Activated CD4-positive, alpha-beta T cell treated with anti-CD3 and anti-CD28 coated beads, Interleukin-2, amount 50 U/mL, for 16 hours (primary cell): ENCODE measurements at regions not wholly inside any gene's neighbourhood (a gene's known extent, or its start where the extent isn't known, plus 50 kb on each side); places are given as distances from the start of the nearest gene placed in this dataset.
"Not testable (repeated sequence)": the region's sequence is repeated elsewhere in the genome, so short reads cannot be mapped to it uniquely, and the experiment has no call there.

Experiments used
- DNase-seq: peaks from one replicate; pipeline ENCODE4 v3.0.0-alpha.2; 2020

DNA sequence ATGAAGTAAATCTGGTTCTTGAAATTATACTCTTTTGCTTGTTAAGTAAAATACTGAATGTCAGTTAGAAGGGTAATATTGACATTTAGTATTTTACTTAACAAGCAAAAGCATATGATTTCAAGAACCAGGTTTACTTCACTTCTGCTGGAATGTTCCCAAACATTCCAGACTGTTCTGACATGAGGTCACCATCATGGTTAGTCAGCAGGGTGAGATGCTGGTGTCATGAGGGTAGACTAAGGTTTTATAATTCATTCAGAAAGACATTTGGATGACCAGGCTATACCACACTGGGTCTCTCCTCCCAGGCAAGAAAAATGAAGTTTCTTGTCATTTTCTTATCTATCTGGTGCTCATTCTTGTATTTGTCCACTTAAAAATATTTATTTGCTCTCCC is 414.4 kb upstream of the MMS22L start:
- DNase-seq = no peak

DNA sequence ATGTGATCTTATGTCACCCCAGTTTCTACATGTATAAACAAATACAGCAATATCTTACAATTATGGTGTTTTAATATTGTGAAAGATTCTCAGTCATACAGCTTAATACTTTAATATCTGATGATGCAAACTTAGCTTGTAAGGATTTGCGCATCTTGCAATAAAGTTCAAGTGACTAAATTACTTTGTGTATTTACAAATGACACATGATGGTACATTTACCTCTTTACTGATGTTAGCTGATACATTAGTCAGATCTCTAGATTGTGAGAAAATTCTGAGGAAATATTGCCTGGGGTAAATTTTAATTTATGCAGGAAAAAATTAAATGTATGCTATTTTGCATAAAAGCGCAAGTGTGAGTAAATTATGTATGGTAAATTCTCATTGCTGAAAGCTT is 418.8 kb upstream of the MMS22L start:
- DNase-seq = no peak

DNA sequence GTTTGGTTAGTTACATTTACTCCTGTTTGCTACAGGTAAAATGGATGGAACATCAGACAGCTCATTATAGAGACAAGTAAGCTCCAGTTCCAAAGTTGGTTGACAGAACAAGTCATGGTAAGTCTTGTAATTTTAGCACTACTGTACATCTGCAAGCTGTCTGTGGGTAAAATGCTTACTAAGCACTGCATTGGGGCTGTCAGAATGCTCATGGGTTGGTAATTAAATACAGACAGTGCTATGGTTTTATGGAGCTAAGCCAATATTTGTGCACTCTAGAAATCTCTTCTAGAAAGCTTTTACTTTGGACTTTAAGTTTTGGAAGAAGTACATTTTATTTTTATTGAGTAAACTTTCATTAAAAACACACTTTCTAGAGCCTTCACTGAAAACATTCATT is 419.2 kb upstream of the MMS22L start:
- DNase-seq = no peak

DNA sequence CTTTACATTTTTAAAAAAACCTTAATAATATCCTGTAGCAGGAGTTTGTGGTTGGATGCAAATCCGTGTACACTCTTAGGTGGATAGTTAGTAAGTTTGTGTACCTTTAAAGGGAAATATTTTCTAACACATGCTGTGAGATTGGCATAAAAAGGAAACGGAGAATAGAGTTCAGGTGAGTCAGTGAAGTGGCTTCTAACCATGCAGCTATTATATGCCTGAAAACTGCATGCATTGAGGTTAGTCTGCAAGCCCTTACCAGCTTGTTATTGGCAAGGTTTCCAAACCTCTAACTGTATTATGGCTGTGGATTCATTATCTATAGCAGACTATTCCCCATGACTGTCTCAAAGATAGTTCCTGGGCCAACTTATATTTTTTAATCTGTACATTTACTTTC is 420.6 kb upstream of the MMS22L start:
- no peak for DNase-seq

DNA sequence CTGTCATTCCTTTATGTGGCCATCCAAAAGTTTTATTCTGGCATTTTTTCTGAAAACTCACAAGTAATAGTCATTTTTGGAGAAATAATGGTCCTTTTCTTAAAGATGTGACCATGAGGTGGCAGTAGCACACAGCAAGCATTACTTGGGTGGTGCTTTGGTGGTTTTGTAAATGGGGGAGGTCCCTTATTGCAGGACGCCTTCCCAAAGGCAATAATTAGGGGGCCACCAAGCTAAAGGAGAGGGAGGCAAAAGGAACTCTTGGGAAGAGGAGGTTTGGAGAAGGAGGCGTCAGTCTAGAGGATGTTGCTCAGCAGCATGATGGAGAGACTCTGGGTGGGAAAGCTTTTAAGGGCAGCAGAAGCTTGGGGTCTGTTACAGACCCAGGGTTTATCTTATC is 422.6 kb upstream of the MMS22L start:
- no peak for DNase-seq

DNA sequence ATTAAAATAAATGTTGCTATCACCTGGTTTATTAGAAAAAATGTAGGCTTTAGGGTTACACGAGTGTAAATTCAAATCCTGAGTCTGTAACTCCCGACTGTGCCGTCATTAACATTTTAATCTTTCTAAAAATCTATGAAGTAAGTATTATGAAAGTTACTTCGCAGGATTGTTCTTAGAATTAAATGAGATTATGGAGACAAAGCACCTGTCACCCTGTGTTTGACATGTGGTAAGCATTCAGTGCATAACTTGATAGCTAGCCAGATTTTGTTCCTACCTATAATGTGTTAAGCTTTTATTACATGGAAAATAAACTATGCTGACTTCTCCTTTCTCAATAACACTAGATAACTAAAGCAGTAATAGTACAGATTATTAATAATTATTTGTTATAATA is 429.7 kb upstream of the MMS22L start:
- no peak for DNase-seq

DNA sequence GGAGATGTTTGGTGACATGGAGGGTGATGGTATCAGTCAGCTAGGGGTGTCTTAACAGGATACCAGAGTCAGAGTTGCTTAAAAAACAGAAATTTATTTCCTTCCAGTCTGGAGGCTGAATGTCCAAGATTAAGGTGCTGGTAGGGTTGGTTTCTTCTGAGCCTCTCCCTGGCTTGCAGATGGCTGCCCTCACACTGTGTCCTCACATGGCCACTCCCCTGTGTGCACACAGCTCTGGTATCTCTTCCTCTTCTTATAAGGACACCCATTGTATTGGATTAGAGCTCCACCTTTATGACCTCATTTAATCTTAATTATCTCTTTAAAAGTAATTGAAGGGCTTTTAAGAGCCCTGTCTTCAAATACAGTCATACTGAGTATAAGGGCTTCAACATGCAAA is 431.8 kb upstream of the MMS22L start:
- no peak for DNase-seq

DNA sequence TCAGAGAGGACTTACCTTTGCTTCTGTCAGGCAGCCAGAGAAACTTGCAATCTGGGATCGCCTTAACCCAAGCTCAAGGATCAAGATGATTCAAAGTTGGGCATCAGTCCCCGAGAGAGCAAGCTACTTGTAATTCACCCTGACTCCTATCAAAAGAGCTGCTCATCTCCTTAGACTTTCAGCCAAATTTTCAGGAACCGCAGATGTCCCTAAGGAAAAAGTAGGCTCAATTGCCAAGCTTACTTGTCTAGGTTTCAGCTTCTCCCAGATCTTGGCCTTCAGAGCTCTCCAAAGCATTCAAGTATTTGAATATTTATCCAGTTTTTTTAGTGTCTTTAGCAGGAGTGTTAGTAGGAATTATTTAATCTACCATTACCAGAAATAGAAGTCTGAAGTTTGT is 434.1 kb upstream of the MMS22L start:
- no peak for DNase-seq

DNA sequence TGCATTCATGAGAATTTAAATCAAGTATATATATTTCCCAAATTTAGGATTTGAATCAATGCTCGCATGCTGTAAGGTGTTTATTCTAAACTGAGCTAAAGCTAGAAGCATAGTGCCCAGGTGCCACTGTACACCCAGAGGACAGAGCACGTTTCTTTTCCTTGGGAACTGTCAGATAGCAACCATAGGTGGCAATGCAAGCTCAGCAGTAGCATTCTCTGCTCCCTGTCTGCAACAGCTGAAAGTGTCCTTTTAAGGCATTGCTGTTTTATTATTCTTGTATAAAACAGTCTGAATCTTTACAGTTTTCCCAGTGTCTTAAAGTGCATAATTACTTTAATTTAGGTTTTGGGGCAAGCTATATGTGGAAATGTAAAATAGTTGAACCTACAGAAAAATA is 443.4 kb upstream of the MMS22L start:
- no peak for DNase-seq

DNA sequence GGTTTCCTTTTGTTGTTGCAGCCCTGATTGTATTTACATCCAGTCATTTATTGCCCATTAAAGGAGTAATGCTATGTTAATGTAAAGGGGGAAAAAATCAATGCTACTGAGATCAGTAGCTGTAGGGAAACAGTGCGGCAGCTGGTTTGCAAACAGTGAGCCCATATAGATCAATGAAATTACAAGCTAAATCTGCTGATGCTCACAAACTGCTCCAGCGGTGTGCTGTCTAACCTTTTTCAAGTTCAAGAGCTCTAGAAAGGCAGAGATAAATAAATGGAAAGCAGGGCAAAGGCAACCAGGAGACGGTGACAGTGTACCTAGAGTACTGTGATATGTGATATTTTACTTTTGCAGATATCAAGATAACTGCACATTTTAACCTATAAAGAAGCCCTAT is 449.0 kb upstream of the MMS22L start:
- no peak for DNase-seq

DNA sequence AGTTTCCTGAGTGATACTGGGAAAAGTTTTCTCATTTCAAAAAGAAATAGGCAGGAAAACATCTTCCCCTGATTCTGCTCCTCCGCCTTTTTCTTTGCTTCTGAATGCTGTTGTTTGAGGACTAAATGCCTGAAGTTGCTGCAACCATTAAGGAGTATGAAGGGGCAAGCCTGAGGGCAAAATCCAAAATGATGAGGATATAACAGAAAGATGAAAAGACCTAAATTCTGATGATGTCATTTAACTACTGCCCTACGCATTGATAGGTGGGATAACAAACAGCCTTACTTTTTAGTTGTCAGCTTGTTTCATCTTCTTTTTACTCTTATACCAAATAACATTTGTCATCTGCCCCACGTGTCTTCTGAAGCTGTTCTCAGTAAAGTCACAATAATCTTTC is 474.6 kb upstream of the MMS22L start:
- DNase-seq = no peak

DNA sequence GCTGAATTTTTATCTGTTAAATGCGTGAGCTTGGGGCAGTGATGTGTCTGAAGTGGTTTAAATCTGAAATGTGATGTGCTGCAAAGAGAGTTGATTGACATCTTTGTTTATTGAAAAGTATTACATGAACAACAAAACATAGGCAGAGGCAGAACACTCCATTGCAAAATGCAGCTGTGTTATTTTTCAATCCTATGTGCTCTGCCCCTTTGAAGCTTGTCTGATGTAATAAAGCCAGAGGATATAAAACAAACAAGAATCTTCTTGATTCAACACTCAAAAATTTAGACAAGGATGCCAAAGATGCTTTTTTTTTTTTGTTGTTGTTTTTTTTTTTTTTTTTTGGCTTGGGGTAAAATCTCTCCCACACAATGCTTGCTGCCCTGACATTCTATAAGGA is 482.4 kb upstream of the MMS22L start:
- DNase-seq = no peak

DNA sequence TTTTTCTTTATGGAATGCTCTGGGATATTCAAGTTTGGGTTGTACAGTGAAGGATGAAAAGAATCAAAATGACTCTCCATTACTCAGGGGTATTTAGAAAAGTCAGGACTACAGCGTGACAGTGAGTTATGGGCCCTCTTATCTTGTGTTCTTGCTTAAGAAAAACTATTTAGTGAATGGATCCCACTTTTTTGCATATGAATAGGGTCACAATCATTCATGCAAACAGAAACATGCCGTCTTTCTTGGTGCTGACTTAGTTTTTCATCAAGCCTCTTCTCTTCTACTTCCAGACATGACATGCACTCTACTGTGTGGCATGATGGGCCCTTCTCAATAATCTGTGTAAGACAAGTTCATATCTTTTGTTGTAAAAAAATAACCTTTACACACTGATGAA is 488.4 kb upstream of the MMS22L start:
- DNase-seq = no peak

DNA sequence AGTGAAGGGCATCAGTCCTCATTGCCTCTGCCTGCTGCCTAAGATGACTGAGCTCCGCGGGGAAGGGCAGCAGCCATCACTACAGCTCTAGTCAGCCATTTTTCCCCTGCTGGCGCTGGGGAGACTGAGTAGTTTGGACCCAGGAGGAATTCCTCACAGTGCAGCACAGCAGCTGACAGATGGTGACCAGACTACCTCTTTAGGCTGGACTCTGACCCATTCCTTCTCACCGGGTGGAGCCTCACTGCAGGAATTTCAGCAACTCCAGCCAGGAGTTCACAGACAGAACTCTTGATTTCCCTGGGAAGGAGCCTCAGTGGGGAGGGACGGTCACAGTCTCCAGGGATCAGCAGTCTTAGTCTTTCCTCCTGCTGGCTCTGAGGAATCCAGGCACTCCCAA is 492.0 kb upstream of the MMS22L start:
- no peak for DNase-seq

DNA sequence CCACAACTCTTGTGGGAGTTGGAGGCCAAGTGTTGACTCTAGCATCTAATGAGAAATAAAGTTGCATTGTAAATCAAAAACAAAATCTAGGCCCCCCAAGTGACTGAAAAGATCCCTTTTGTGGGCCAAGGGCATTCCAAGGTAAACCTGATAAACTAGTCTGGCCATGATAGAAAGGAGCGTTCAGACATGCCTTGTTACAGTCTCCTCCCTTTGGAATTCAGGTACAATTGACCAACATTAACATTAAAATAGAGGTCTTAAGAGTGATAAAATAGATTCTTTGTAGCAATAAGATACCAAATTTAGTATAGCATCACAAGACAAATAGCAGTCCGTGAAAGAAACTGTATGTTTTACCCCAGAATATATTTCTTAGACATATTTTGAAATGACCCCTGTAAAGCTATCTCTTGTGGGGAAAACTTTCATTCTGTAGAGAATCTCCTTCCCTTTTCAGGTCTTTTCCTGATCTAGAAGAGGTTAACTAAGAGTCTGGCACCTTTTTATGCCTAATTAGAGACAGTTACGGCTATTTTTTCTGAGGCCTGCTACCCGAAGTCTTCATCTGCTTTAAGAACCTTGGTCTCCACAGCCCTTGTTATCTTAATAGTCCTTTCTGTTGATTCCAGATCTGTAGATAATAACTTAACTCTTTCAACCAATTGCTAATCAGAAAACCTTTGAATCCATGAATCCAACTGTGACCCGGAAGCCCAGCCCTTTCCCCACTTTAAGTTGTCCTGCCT is 495.4 kb upstream of the MMS22L start:
- DNase-seq = no peak

DNA sequence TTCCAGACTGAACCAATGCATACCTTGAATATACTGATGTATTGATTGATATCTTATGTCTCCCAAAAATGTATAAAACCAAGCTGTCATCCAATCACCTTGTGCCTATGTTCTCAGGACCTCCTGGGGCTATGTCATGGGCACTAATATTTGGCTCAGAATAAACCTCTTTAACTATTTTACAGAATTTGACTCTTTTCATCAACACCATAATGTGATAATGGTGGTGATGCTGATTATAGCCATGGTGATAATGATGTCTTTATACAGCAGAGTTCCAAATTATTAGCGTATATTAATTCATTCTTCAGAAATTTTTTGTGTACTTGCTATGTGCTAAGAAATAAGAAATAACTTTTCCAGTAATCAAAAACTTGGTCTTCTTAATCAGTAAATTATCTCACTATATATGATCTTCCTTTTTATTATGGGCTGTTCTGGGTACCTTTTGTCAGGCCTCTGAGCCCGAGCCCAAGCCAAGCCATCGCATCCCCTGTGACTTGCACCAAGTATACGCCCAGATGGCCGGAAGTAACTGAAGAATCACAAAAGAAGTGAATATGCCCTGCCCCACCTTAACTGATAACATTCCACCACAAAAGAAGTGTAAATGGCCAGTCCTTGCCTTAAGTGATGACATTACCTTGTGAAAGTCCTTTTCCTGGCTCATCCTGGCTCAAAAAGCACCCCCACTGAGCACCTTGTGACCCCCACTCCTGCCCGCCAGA is 496.2 kb upstream of the MMS22L start:
- not testable (repeated sequence) for DNase-seq

DNA sequence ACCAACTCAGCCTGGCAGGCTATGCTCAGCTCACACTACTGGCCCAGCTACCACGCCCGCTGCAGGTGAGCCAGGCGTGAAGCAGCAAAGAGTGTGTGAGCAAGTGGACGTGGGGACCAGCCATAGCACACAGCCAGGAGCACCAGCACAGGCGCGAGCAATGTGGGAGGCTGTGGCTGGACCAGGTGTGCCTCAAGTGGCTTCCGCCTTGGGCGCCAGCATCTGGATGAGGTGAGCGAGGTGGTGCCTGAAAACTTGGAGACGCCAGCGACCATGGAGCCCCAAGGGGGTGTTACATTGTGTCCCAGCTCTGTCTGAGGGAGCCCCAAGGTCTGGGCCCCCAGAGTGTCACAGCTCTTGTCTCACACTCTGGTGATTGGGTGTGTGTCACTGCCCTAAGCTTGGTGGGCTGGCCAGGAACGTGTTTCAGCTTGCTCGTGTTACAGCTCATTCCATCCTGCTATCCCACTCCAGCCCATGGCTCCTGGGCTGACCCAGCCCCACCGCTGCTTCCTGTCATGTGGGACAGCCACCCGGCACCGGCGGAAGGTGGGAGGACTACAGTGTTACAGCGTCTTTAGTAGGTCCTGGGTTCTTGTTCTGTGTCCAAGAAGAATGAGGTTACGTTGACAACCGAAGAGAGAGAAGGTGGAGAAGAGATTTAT is 508.0 kb upstream of the MMS22L start:
- no peak for DNase-seq

DNA sequence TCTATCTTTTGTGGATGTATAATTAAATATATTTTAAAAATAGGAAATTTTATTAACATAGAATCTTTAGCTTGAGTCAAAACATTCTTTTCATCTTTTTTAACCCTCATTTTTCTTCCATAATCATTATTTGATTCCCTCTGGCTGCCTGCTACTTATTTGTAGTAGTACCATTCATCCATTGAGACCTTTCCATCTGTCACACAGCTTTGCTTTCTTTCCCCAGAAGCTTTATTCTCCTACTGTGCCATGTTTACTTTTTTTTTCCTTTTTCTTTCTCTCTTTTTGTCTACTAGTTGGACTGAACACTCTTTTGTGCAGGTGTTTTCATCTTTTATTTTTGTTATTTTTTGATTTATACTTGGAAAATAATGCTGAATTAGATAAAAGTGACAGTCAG is 522.6 kb upstream of the MMS22L start:
- DNase-seq = no peak

DNA sequence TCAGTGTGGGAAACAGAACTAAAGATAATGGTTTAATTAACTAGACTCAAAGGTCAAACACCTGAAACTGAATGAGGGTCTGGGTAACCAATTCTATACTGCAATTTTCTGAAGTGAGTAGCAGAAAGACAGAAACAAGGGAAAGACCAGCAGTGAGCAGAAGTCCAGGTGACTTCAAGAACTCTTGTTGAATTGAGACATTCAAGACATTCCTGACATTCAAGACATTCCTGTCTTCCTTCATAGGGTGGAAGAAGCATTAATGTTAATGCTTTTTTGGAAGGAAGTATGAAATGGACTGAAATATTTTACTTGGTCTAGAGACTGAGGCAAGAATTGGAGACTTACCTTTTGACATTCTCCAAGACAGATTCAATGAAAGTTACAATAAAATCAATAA is 529.9 kb upstream of the MMS22L start:
- no peak for DNase-seq

DNA sequence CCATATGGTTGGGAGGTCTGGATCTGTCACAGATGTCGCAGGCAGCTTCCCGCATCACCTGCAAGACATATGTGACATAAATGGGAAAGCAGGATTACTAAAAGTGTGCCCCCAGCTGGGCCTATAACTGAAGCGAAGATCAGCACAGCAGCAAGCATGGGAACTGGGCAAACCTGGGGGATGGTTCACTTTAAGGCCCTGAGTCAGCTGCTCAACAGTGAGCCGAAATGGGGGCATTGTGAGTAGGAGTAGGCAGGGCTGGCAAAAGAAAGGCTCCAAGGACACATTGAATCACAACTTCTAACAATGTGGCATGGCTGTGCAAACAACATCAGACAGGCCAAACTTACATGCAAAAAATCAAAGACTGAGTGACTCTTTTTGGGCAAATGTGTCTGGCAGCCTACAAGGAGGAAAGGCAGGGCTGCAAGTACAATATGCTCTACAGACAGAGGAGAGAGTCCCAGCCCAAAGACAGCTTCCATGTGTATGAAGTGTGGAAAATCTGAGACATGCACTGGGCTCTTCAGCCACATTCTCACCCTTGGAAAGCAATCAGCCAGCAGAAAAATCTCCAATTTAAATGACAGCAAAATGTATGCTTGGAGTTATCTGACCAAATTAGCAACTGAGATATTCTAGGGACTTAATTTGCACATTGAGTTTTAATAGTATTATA is 531.0 kb upstream of the MMS22L start:
- no peak for DNase-seq

DNA sequence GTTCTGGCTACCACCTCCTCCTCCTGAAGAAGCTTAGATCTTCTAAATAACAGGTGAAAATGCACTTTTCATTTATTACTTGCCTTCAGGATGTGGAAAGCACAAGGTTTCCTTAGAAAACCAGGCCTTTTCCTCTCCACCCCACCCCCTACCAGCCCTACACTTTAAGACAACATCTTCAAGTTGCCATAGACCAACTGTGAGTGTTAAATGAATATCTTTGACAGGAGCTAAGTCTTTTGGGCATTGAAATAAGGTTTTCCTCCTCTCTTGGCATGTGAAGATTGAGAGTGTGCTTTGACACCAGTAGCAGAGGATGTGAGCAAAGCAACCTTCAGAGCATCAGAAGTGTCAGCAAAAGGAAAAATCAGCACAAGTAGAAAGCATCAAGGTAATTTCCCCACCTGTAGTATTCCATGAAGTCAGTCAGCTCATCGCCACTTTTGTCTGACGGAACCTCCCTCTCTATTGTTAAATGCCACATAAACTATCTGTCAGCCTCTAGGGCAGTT is 532.3 kb upstream of the MMS22L start:
- DNase-seq = no peak

DNA sequence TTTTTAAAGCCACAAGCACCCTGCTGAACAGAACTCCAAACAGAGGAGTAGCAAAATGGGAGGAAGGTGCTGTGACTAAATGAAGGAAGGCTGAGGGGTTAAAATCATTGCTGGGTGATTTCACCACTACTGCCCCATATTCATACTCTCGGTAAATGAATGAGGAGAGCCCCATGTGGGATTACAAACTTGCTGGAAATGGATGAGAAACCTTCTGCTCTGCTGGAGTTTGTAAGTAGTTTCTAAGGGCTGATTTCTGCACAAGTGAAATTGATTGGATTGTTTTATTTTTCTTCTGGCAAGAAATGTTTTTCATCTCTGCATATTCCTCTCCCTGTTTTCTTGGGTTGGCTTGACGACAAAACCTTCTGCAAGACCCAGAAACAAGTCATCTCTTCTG is 533.5 kb upstream of the MMS22L start:
- DNase-seq = no peak

DNA sequence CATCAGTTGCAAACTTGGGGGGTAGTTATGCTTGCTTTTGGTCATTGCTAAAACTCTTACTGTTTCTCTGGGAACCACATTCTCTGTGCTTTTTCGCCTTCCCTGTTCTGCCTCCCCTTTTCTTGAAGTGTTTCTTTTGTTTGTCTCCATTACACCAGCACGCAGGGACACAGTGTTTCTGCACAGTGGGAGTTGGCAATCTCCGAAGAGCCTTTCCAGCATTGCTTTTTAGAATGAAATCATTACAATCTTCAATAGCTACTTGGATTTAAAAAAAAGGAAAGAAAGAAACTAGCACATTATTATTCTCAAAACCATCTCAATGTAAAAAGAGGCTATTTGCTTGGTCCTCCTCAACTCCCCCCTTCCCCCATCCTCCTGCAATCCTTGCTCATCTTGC is 536.7 kb upstream of the MMS22L start:
- DNase-seq = no peak

DNA sequence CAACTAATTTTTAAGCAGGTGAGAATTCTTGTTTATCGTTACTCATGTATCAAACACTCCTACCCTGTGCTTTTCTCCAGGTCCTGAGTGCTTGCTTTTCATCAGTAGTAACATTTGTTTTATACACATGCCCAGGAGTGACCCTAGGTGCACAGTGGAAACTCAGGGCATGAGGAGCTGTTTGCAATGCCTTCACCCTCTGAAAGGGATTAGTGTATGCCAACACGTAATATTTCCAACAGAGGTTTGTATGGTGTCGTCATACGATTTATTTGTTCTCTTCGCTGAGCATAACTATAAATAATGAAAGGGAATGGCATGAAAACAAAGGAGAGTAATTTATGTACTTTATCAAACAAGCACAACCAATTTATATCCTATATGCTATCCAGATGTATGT is 537.4 kb upstream of the MMS22L start:
- DNase-seq = no peak
